WI38 (cell line): ENCODE measurements at regions not wholly inside any gene's neighbourhood (a gene's known extent, or its start where the extent isn't known, plus 50 kb on each side); places are given as distances from the start of the nearest gene placed in this dataset.
"Not testable (repeated sequence)": the region's sequence is repeated elsewhere in the genome, so short reads cannot be mapped to it uniquely, and the experiment has no call there.

Source experiments
- H3K4me3 ChIP-seq: 2 replicates; pipeline ENCODE4 v1.5.1; 2011; ENCODE audit warnings: low read depth, mild to moderate bottlenecking, control low read depth, low read length
- CTCF ChIP-seq: IDR thresholded peaks from 2 replicates; pipeline ENCODE4 v1.5.1; 2012; ENCODE audit warnings: low read depth, mild to moderate bottlenecking, control low read depth, low read length

GRCh38 chrX:102784550-102784949 is 64.0 kb downstream of the GPRASP3 start:
- no peak for TF ChIP-seq CTCF
- H3K4me3 ChIP-seq, result no peak overlapping the region

- no peak overlapping the region for H3K4me3 ChIP-seq
- TF ChIP-seq CTCF, result no peak
Measured at GRCh38 chrX:102787283-102787682, 66.7 kb downstream of the GPRASP3 start.

GRCh38 chrX:102808336-102808735 is 87.8 kb downstream of the GPRASP3 start:
- TF ChIP-seq CTCF, result no peak
- H3K4me3 ChIP-seq, result no peak overlapping the region

GRCh38 chrX:102818269-102818668 is 97.7 kb downstream of the GPRASP3 start:
- not testable (repeated sequence) for H3K4me3 ChIP-seq

GRCh38 chrX:102832661-102833060 is 104.4 kb upstream of the RAB40AL start:
- no peak overlapping the region for H3K4me3 ChIP-seq
- TF ChIP-seq CTCF, result no peak

- no peak for TF ChIP-seq CTCF
Measured at GRCh38 chrX:102833136-102833535, 103.9 kb upstream of the RAB40AL start.

GRCh38 chrX:102835504-102836146 is 101.4 kb upstream of the RAB40AL start:
- TF ChIP-seq CTCF, result peak; percentile 61
- H3K4me3 ChIP-seq, result no peak overlapping the region

More at GRCh38 chrX:102833136-102833535, 103.9 kb upstream of the RAB40AL start:
- no peak overlapping the region for H3K4me3 ChIP-seq

- no peak overlapping the region for H3K4me3 ChIP-seq
Measured at GRCh38 chrX:102837847-102838246, 99.2 kb upstream of the RAB40AL start.

More at GRCh38 chrX:102837847-102838246, 99.2 kb upstream of the RAB40AL start:
- no peak for TF ChIP-seq CTCF
